ENCODE measurements at regions not wholly inside any gene's neighbourhood (a gene's known extent, or its start where the extent isn't known, plus 50 kb on each side); places are given as distances from the start of the nearest gene placed in this dataset.

GRCh38 chr18:47457614-47458013, 206.2 kb upstream of the SKOR2 start:
- no peak for DNase-seq

GRCh38 chr18:47453038-47453437, 201.6 kb upstream of the SKOR2 start:
- no peak for DNase-seq

GRCh38 chr18:47448956-47449355, 197.5 kb upstream of the SKOR2 start:
- DNase-seq = no peak

- no peak for DNase-seq
These were observed 190.5 kb upstream of the SKOR2 start for GRCh38 chr18:47441914-47442313.

- DNase-seq = no peak
These were observed 186.5 kb upstream of the SKOR2 start for GRCh38 chr18:47438001-47438400.

- no peak for DNase-seq
These were observed 185.4 kb upstream of the SKOR2 start for GRCh38 chr18:47436871-47437270.

GRCh38 chr18:47434214-47434746, 182.8 kb upstream of the SKOR2 start:
- DNase-seq = no peak

GRCh38 chr18:47427923-47428637, 176.6 kb upstream of the SKOR2 start:
- DNase-seq = no peak

DNA sequence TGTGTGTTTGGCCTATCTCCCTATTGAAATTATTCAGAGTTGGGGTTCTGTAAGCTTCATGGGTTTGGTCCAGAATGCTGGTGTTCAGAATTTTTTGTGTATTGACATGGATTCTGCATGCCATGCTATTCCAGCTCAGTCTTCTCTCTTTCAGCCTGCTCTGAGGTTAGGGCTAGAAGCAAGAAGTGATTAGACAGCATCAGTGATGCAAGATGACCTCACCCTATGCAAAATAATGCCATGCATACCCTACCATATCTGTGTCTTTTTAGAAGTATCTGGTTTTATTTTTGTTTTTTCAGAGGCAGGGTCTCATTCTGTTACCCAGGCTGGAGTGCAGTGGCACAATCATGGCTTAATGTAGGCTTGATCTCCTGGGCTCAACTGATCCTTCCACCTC, 175.6 kb upstream of the SKOR2 start:
- DNase-seq = no peak

- DNase-seq = no peak
These were observed 173.9 kb upstream of the SKOR2 start for GRCh38 chr18:47425365-47425764.

DNA sequence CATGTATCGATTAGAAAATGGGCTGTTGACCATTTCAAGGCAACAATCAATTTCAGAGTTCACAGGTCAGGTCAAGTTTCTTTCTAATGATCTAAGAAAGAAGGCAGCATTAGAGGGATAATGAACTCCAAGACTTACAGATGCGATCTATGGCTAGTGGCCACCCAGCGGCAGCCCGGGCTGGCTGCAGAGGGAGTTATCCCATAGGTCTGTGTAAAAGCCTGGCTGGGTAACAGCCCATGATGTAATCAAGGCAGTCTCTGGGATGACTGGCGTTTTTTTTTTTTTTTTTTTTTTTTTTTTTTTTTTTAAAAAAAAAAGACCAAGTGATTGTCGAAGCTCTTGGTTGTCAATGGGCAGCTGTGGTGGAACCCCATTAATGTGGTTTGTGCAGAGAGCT, 171.1 kb upstream of the SKOR2 start:
- no peak for DNase-seq

GRCh38 chr18:47420130-47420529, 168.7 kb upstream of the SKOR2 start:
- DNase-seq = no peak

- no peak for DNase-seq
These were observed 167.3 kb upstream of the SKOR2 start for GRCh38 chr18:47418746-47419145.

GRCh38 chr18:47417807-47418206, 166.3 kb upstream of the SKOR2 start:
- no peak for DNase-seq

GRCh38 chr18:47415881-47416280, 164.4 kb upstream of the SKOR2 start:
- DNase-seq = no peak

- DNase-seq = no peak
These were observed 161.9 kb upstream of the SKOR2 start for GRCh38 chr18:47413327-47413726.

GRCh38 chr18:47412924-47413323, 161.5 kb upstream of the SKOR2 start:
- DNase-seq = no peak

DNA sequence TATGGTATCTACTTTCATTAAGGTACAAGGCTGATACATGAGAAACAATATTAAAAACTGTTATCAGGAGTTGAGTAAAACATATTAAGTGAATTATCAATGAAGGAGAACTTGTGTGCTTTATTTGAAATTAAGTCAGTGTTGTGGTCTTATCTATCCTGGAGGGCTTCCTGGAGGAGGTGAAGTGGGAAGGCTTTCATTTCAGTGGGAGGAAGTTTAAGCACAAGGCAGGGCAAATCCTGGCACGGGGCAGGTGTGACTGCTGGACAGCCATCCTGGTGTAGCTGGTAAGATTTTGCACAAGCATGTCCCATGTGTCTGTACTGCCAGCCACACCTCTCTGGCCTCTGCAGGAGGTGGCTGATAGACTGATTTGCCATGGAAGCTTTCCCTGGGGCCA, 159.7 kb upstream of the SKOR2 start:
- DNase-seq = no peak

- DNase-seq = no peak
These were observed 158.7 kb upstream of the SKOR2 start for GRCh38 chr18:47410139-47410538.

DNA sequence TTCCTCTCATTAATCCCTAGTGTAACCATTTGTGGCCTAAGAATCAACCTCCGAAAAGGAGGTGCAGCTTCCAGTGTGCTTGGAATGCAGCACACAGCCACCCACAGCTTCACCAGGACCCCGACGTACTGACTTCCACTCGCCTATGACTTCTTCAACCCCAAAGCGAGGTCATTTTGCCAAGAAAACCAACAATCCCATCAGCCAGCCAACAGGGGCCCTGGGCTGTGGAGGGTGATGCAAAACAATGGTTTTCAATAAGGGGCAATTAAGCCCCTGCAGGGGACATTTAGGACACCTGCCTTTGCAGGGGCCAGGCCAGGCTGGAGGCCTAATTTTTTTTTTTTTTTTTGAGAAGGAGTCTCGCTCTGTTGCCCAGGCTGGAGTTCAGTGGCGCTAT, 158.1 kb upstream of the SKOR2 start:
- no peak for DNase-seq

- DNase-seq = no peak
These were observed 156.3 kb upstream of the SKOR2 start for GRCh38 chr18:47407736-47408135.

- DNase-seq = no peak
These were observed 153.4 kb upstream of the SKOR2 start for GRCh38 chr18:47404845-47405244.

DNA sequence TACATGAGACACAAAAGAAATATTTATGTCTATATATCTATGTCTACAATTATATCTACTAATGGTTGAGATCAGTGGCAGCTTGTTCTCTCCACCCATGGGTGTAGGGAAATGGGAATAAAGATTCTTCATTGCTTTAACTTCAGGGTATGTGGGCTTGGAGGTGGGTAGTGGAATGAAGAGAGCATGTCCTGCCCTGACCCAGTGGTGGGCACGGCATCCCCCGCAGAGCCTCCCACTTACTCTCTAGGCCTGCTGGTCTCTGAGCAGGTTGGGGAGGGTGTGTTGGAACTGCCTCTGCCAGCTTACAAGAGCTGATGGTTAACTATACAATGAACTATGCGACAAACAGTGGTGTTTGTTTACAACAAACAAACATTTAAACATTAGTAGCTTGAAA, 152.5 kb upstream of the SKOR2 start:
- DNase-seq = no peak

GRCh38 chr18:47403317-47403716, 151.9 kb upstream of the SKOR2 start:
- no peak for DNase-seq

- DNase-seq = no peak
These were observed 148.0 kb upstream of the SKOR2 start for GRCh38 chr18:47399475-47399874.

Data from NCI-H1436 treated with DMSO at 0.1 percent for 48 hours (cell line).